Esophagus muscularis mucosa (tissue), 4 donors: ENCODE measurements at regions not wholly inside any gene's neighbourhood (a gene's known extent, or its start where the extent isn't known, plus 50 kb on each side); places are given as distances from the start of the nearest gene placed in this dataset.

ENCODE experiments used
- DNase-seq: peaks from one replicate; pipeline ENCODE4 v3.0.0-alpha.2; 2017; ENCODE audit errors: extremely low spot score
- H3K27ac ChIP-seq, 4 donors: fragments of 200-600 bp; sonication (generic); replicated peaks in 1 of 4; 1 replicate in 3 of 4; 2 replicates in 1 of 4; pipeline ENCODE4 v1.5.1; 2016 to 2019; ENCODE audit warnings: mild to moderate bottlenecking in 1 of 4
- H3K27me3 ChIP-seq, 4 donors: fragments of 200-600 bp; sonication (generic); one replicate each; pipeline versions ENCODE4 v1.5.1 to v1.6.0; 2016 to 2019
- H3K36me3 ChIP-seq, 4 donors: fragments of 200-600 bp; sonication (generic); one replicate each; pipeline ENCODE4 v1.5.1; 2016 to 2019
- H3K4me1 ChIP-seq, 4 donors: fragments of 200-600 bp; sonication (generic); one replicate each; pipeline ENCODE4 v1.5.1; 2016 to 2019
- H3K4me3 ChIP-seq, 4 donors: fragments of 200-600 bp; sonication (generic); 1 replicate in 2 of 4; 2 replicates in 2 of 4; pipeline ENCODE4 v1.5.1; 2016 to 2019; ENCODE audit warnings: mild to moderate bottlenecking in 4 of 4, moderate library complexity in 1 of 4
- H3K9me3 ChIP-seq, 4 donors: fragments of 200-600 bp; sonication (generic); 1 replicate in 3 of 4; 2 replicates in 1 of 4; pipeline ENCODE4 v1.5.1; 2016 to 2019
- CTCF ChIP-seq, 3 experiments: fragments of 200-600 bp in 2 of 3; fragments of 450-650 bp in 1 of 3; sonication (generic) in 2 of 3; IDR thresholded peaks; one replicate each; pipeline ENCODE4 v1.5.1; 2017 to 2019; ENCODE audit warnings: antibody characterized with exemption in 3 of 3, mild to moderate bottlenecking in 2 of 3, moderate library complexity in 1 of 3
- EP300 ChIP-seq: sonication (generic); formaldehyde crosslinking; IDR thresholded peaks from one replicate; pipeline ENCODE4 v1.6.1; 2017; ENCODE audit warnings: antibody characterized with exemption
- POLR2A ChIP-seq: fragments of 450-650 bp; IDR thresholded peaks from one replicate; pipeline ENCODE4 v1.6.1; 2017; ENCODE audit warnings: antibody characterized with exemption, moderate library complexity, mild to moderate bottlenecking, low read depth
- POLR2AphosphoS5 ChIP-seq, 2 donors: sonication (generic); formaldehyde crosslinking; IDR thresholded peaks; one replicate each; pipeline ENCODE4 v1.6.1; 2017; ENCODE audit warnings: antibody characterized with exemption in 2 of 2
- WGBS: methylation state at CpG from one replicate; pipeline ENCODE4 v1.1.5; 2018; 5-methylcytosine and 5-hydroxymethylcytosine counted together
- intact Hi-C: fragments of 100-400 bp; cut with DNase I; formaldehyde crosslinking; loops from one replicate; pipeline ENCODE4 v1.15.1; 2023

- Histone ChIP-seq H3K4me3 (peak overlapping the region; percentile 51 to 63 (median 55)), H3K27me3 (no peaks in the 10 kb centered on the region), H3K9me3 (no peaks in the 10 kb centered on the region), H3K36me3 (no peaks in the 10 kb centered on the region), H3K4me1 (peaks cover 9 to 44% (median 38%) of the 10 kb centered on the region in 4 donors), H3K27ac (peak overlapping the region; percentile 55 to 72 (median 64))
- DNase-seq = no peak
- intact Hi-C loops = no loop called here
- 37% methylated on average over 8 of the region's 8 CpGs for WGBS
- TF ChIP-seq CTCF (IDR thresholded peaks at IDR 0.05) (no peak), EP300 (no peak), POLR2A (no peak), POLR2AphosphoS5 (IDR thresholded peaks at IDR 0.05) (no peak)
Measured at GRCh38 chr15:66936861-66937582, 128.4 kb upstream of the SMAD3 start.

- Histone ChIP-seq H3K27ac (no peak overlapping the region), H3K9me3 (no peaks in the 10 kb centered on the region), H3K4me3 (no peak overlapping the region), H3K27me3 (no peaks in the 10 kb centered on the region), H3K4me1 (peaks cover 6 to 38% (median 32%) of the 10 kb centered on the region in 4 donors), H3K36me3 (no peaks in the 10 kb centered on the region)
- intact Hi-C loops = no loop called here
- WGBS = 92% methylated on average over 3 of the region's 3 CpGs
- TF ChIP-seq POLR2A (no peak), POLR2AphosphoS5 (IDR thresholded peaks at IDR 0.05) (no peak), CTCF (IDR thresholded peaks at IDR 0.05) (no peak), EP300 (no peak)
- no peak for DNase-seq
Measured at GRCh38 chr15:66937588-66937987, 127.8 kb upstream of the SMAD3 start.

- TF ChIP-seq CTCF (IDR thresholded peaks at IDR 0.05) = no peak
- Histone ChIP-seq H3K27me3 (no peaks in the 10 kb centered on the region), H3K9me3 (no peaks in the 10 kb centered on the region), H3K4me1 (peaks cover 6 to 37% (median 31%) of the 10 kb centered on the region in 4 donors), H3K36me3 (no peaks in the 10 kb centered on the region), H3K4me3 (no peak overlapping the region), H3K27ac (no peak overlapping the region)
- intact Hi-C loops = no loop called here
- WGBS = 97% methylated on average over 3 of the region's 3 CpGs
- DNase-seq = no peak
Measured at GRCh38 chr15:66938114-66938830, 127.1 kb upstream of the SMAD3 start.

- Histone ChIP-seq H3K27me3 (no peaks in the 10 kb centered on the region), H3K9me3 (no peaks in the 10 kb centered on the region), H3K4me1 (peaks cover 6 to 42% (median 32%) of the 10 kb centered on the region in 4 donors), H3K36me3 (no peaks in the 10 kb centered on the region), H3K4me3 (no peak overlapping the region), H3K27ac (no peak overlapping the region)
- TF ChIP-seq CTCF (IDR thresholded peaks at IDR 0.05) (no peak), EP300 (no peak), POLR2AphosphoS5 (IDR thresholded peaks at IDR 0.05) (no peak), POLR2A (no peak)
- WGBS = 97% methylated on average over 3 of the region's 3 CpGs
- no peak for DNase-seq
- intact Hi-C loops = no loop called here
Measured at GRCh38 chr15:66939016-66939415, 126.4 kb upstream of the SMAD3 start.
